Activated gamma-delta T cell treated with anti-CD3 and anti-CD28 coated beads, Interleukin-2, amount 50 U/mL, for 16 hours (primary cell): ENCODE measurements at regions not wholly inside any gene's neighbourhood (a gene's known extent, or its start where the extent isn't known, plus 50 kb on each side); places are given as distances from the start of the nearest gene placed in this dataset.

Experiments
- DNase-seq: peaks from one replicate; pipeline ENCODE4 v3.0.0-alpha.2; 2020; ENCODE audit warnings: low read depth

GRCh38 chr1:235009561-235010306 lies 118.9 kb downstream of the TOMM20 start:
- no peak for DNase-seq

- DNase-seq = no peak
Measured at GRCh38 chr1:235009074-235009473, 119.6 kb downstream of the TOMM20 start.

GRCh38 chr1:235008239-235008638 lies 120.4 kb downstream of the TOMM20 start:
- no peak for DNase-seq

- DNase-seq = no peak
Measured at GRCh38 chr1:235006816-235007215, 121.8 kb downstream of the TOMM20 start.

GRCh38 chr1:235006132-235006721 lies 122.4 kb downstream of the TOMM20 start:
- no peak for DNase-seq

GRCh38 chr1:235004840-235005391 lies 123.7 kb downstream of the TOMM20 start:
- DNase-seq = no peak

- DNase-seq = no peak
Measured at GRCh38 chr1:235004276-235004675, 124.4 kb downstream of the TOMM20 start.

- no peak for DNase-seq
Measured at GRCh38 chr1:235002706-235003300, 125.8 kb downstream of the TOMM20 start.

- no peak for DNase-seq
Measured at GRCh38 chr1:234999513-234999940, 129.1 kb downstream of the TOMM20 start.

- no peak for DNase-seq
Measured at GRCh38 chr1:234997896-234998741, 130.5 kb downstream of the TOMM20 start.

GRCh38 chr1:234997201-234997895 lies 131.3 kb downstream of the TOMM20 start:
- no peak for DNase-seq

- no peak for DNase-seq
Measured at GRCh38 chr1:234996245-234996757, 132.3 kb downstream of the TOMM20 start.

GRCh38 chr1:234994436-234995295 lies 134.0 kb downstream of the TOMM20 start:
- no peak for DNase-seq

- no peak for DNase-seq
Measured at GRCh38 chr1:234992065-234992464, 136.6 kb downstream of the TOMM20 start.

GRCh38 chr1:234990874-234991801 lies 137.5 kb downstream of the TOMM20 start:
- DNase-seq = no peak

GRCh38 chr1:234990328-234990675 lies 138.3 kb downstream of the TOMM20 start:
- DNase-seq = no peak

- no peak for DNase-seq
Measured at GRCh38 chr1:234989479-234990327, 138.9 kb downstream of the TOMM20 start.

- no peak for DNase-seq
Measured at GRCh38 chr1:234989019-234989418, 139.6 kb downstream of the TOMM20 start.
